GM18517 (cell line): ENCODE measurements at regions not wholly inside any gene's neighbourhood (a gene's known extent, or its start where the extent isn't known, plus 50 kb on each side); places are given as distances from the start of the nearest gene placed in this dataset.
"Not testable (repeated sequence)": the region's sequence is repeated elsewhere in the genome, so short reads cannot be mapped to it uniquely, and the experiment has no call there.

Source experiments
- ATAC-seq: cut with Tn5 transposase; IDR thresholded peaks from one replicate; pipeline ENCODE4 v1.9.1; 2021; ENCODE audit warnings: mild to moderate bottlenecking, moderate library complexity; ENCODE audit not compliant: unreplicated experiment

DNA sequence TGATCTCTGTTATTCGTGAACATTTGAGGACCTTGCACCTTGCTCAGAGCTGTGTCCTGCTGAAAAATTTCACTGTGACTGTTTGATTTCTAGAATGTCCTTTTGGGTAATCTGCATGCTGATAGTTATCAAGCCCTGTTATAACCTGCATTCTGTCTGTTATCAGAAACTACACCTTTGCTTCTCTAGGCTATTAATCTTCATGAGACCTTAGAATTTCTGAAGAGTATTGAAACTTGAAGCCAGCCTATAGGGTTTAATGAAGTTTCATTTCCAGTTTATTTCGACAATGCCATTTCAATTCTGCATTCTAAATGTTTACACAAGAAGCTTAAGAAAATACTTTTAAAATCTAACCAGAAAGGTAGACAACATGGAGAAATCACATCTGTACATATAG is 856.2 kb downstream of the SORCS1 start:
- ATAC-seq: no peak

DNA sequence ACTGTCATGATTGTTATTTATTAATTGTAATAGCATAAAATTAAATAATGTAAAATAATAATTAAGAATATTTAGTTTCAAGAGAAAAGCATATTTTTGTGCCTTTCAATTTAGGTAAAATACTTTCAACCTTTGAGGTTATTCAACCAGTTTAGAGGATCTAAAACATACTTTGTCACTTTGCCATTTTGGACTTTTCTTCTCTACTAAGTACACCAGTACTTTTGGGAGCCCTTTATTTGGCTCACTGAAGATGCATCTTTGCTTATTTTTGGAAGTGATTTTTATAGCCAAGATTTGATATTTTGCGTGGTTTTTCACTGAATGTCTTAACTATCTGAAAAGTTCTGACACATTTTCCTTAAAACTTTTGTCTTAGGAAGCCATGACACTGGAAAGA is 860.5 kb downstream of the SORCS1 start:
- no peak for ATAC-seq

DNA sequence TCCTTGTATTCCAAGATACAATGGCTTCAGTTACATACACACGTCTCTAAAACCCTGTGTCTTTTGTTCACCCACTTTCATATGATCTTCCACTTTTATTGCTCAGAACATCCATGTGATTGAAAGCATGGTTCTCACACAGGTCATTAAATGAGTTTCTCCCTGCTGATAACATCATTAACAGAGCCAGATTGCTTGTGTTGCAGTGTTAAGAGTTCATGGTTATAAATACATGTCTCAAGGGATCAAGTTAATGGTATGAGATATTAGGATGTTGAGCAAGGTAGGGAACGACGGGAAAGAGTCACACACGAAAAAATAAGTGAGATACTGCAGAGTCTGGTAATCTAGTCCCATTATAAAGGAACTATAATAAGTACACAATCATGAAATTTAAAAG is 861.5 kb downstream of the SORCS1 start:
- no peak for ATAC-seq

DNA sequence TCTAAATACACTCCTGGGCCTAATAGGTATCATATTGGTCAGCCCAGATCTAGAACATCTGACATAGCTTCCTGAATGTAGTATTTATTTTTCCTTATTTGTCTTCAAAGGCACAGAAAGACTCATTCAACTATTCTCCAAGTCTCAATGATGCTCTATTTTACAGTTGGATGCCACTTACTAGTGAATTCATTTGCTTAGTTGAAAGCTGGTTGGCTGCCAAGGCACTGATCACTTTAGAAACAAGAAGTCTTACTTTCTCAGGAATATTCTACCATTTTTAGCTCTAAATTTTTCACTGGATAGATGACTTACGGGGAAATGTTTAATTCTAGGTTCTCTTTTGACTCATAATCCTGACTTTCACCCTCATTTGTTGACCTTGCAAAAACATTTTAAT is 863.4 kb downstream of the SORCS1 start:
- ATAC-seq: no peak

DNA sequence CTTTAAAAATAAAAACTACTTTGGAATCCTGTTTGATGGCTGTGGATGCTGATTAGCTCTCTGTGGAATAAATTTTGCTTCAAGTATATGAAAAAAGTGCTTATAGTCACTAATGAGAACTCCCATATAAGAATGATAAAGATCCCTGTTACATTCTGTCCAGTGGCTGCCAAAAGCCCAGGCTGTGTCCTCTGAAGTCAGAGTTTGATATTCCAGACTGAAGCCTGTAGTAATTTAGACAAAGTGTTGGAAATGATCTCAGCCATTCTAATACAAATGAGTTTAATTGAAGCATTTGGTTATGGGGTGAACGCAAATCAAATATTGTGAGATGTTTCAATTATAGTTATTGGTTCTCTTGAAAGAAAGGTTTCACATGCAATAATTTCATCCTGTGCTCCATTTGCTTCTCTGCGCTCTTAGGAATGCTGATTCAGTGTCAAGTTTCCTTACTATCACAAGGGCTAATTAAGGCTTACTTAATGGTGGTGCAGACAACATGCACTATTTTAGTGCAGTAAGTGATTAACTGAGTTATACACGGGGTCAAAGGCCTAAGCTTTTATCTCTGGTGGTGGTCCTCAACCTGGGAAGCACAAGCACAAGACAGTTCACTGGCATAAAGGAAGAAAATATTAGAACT is 867.6 kb downstream of the SORCS1 start:
- no peak for ATAC-seq

DNA sequence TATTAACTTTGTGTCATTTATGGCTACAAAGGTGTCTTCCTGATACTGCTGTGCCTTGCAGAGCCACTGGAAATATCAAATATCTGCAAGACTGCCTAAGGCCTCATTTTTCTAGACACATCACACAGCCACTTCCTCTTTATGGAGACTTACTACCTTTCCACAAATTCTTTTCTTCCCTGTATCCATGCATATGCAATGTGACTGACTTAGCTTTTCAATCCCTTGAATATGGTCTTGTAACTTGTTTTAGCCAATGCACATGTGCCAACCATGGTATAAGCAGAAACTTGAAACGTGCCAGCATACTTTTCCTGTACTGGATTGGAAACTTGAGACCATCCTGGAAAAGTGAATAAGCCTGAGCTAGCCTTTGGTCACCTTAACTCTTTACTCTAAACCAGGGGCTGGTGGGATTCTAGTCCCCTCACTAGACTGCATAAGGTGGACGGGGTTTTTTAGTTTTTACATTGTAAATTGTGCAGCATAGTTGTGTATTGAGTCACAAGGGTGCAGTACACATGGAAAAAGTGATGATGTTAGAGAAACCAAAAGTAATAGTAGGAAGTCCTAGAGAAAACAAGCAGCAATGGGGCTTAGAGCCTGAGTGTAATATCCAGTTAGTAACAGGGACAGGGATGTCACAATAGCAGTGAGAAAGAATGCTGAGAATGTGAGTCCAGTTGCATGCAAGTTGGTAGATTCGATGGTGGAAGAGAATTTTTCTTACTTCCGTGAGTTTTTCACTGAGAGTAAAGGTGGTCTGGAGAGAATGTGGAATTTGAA is 879.5 kb downstream of the SORCS1 start:
- ATAC-seq: no peak

DNA sequence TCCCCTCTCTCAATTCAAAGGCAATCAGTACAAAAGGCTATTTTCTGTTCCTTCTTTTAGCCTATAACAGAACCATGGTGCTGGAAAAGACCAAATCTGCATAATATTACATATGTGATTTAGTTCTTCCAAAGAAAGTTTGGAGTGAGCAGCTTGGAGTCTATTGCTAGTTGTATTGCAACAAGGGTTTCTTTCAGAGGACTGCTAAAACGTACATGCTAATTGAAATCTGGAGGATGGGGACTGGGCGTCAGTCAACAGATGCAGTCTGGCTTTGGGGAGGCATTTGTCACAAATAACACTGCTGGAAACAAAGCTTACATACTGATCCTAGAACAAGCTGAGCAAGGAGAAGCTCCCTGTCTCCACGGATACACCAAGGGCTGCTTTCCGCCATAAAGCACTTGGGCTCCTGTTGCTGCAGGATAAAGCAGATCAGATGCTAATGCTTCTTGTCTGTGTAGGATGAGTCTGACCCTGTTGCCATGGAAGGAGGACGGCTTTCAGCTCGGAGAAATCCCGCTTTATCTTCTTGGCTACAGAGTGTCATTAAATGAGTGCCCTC is 883.5 kb downstream of the SORCS1 start:
- ATAC-seq: no peak

DNA sequence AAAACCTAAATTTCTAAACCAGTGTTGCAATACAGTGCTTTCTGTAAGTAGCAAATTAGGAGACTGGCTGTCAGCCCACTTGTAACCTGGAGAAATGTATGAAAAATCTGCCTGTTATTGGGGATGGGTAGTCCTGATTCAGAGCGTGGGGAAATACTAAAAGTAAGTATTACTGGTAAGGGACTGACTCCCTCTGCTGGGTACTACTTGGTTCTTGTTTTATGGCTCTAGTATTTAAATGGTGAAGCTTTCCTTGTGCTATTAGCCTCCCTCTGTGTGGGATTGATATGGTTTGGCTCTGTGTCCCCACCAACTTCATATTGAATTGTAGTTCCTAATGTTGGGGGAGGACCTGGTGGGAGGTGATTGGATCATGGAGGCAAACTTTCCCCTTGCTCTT is 886.1 kb downstream of the SORCS1 start:
- no peak for ATAC-seq

DNA sequence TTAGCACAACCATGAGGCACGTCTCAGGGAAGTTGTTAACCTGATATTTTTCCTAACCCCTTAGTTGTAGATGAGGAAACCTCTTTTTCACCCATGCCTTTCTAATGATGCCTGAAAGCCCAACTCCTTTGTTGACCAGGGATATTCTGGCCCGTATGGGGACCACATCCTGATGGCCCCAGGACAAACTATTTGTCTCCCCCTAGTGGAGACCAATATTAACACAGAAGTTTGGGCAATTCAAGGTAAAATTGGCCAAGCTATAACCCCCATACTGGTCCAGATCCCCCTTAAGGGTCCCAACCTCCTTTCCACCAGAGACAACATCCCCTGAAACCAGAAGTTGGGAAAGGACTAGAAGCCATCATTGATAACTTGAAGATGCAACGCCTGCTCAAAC is 893.3 kb downstream of the SORCS1 start:
- ATAC-seq: no peak

DNA sequence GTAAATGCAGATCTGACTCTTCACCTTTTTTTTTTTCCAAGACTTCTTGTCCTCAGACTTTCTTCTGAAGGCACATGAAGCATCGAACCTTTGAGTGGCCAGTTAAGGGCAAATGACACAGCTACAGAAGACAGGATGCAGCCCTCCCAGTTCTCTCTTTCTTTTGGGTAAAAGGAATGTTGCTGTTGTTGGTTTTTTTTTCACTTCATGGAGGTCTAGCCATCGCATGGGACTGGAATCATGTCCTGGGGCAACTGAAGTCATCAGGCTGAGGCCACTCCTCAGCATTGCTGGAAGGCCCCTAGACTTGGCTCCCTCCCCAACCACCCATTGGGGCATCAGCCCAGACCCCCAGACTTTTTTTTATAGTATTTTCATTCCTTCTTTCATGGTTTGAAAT is 896.5 kb downstream of the SORCS1 start:
- ATAC-seq: no peak

DNA sequence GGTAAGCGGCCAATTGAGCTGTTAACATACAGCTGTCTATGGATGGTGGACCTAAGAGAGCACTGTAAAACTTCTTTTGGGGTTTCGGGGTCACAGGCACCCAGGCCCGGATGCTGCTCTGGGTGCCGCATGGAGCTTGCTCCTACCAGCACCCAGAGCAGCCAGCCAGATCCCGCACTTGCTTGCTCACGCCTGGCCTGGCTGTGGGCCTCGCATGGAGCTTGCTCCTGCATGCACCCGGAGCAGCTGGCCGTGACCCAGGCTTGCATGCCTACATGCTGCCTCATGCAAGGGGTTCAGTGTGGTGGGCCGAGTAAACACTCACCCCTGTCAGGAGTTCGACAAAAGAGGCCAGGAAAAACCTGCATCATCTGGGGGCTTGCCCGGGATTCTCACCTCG is 896.9 kb downstream of the SORCS1 start:
- ATAC-seq: no peak

DNA sequence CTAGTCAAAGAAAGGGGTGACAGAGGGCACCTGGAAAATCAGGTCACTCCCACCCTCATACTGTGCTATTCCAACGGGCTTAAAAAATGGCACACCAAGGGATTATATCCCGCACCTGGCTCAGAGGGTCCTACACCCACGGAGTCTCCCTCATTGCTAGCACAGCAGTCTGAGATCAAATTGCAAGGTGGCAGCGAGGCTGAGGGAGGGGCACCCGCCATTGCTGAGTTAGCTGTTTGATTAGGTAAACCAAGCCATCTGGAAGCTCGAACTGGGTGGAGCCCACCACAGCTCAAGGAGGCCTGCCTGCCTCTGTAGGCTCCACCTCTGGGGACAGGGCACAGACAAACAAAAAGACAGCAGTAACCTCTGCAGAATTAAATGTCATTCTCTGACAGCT is 907.1 kb downstream of the SORCS1 start:
- ATAC-seq: not testable (repeated sequence)

DNA sequence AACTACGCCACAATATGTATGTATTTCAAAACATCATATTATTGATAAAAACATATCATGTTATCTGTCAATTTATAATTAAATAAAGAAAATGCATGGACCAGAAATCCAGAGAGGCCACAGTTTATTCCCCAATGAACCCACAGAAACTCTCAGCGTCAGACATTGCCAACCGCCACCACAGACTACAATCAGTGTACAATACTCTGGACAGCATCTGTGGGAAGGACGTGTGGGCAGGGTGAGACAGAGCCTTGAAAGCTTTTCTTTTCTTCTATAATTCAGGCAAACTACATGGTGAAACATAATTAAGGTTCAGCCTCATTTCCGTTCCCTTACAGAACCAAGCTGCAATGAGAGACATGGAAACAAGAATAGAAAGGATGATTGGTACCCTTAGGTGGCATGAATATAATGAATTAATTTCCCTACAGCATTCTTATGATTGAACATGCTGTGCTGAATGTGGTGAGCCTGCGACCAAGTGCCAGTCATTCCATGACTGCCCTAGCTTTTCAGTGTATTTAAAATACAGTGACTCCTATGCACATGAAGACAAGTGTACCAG is 909.3 kb downstream of the SORCS1 start:
- no peak for ATAC-seq

DNA sequence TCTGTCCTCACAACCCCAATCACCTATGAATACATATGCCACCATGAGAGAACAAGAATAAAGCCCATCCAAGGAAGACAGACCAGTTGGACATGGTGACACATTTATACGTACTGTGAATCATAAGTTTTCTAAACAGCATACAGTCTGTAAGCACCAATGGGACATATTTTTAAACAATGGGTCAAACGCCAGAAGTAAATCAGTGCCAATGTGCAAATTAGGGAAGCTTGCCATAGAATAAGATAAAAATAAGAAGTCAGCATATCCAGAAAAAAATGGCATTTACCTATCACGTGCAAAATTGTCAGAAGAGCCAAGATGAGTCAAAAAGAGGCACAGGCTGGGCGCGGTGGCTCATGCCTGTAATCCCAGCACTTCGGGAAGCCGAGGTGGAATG is 910.4 kb downstream of the SORCS1 start:
- no peak for ATAC-seq

DNA sequence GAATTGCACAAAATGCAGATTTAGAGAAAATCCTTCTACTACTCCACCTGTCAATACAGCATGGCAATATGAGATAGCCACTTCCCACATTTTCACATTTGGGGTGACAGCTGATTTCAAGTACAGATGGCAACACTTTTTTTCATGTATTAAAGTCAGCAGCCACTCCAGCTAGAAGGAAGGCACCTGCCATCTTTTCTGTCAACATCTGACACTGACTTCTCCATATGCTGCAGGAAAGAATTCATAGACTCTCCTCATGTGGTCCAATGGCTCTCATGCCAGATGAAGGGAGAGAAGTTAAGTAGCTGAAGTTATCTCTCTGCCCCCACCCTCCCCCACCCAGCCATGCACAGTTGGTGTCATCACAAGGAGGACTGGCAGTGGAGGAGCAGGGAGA is 912.0 kb downstream of the SORCS1 start:
- no peak for ATAC-seq

DNA sequence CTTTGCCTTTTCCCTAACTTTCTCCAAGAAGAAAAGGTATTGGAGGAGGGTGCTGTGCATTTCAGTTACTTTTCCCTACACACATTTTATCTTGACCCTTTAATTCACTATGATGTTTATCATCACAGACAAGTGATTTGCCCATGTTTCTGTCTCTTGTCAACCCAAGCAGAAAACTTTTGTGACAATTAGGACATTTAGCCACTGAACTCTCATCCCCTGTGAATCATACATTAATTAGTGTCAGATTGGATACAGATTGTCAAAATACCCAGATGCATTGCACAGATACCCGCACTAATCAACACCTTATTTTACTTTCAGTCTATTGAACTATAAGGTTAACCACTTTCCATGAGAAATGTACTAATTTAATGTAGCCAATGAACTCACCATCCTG is 912.9 kb downstream of the SORCS1 start:
- no peak for ATAC-seq

DNA sequence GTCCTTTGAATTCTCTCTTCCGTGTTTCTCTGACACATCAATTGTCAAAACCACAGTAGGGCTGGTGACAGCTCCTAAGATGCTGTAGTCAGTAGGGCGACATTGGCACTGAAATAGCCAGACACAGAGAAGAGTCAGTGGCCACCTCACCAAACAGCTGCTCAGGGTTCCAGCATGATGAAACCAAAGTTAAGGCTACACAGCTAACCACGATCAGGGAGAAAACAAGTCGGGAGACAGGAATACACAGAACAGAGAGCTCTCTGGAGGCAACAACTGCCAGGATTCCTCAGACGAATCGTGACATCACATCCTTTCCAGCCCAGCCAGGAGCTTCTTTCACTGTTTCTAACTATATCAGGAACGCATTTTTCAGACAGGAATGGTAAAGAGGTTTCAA is 922.2 kb downstream of the SORCS1 start:
- ATAC-seq: no peak

DNA sequence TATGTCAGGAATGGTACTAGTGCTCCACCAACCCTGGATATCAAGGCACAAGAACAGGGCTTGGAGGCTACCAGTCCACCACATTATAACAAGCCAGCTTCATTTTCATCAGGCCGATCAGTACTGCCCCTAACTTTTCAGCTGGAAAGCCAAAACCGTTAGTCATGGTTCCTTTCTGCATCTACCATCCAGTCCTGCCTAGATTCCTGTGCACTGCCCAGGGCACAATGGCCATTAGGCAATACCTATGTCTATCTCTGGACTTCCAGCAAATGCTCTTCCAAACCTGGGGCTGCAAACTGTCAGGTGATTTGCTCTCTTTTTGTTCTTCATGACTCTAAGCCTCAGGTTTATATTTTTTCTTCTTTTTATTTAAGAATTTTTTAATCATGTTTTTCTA is 937.7 kb downstream of the SORCS1 start:
- no peak for ATAC-seq

DNA sequence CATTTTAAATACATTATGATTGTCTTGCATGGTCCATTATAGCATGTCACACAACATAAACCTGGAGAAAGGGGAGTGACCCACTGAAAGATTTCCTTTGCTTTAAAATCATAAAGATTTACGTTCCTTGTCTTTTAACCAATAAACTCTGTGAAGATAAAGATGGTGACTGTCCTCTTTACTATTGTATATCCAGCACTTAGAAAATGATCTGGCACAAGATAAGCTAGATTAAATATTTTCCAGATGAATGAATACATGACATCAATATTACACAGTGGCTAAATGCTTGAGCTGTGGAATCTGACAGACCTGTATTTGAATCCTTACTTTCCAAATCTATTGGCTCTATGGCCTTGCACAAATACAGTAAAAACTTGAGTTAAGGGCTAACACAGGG is 938.4 kb downstream of the SORCS1 start:
- no peak for ATAC-seq

DNA sequence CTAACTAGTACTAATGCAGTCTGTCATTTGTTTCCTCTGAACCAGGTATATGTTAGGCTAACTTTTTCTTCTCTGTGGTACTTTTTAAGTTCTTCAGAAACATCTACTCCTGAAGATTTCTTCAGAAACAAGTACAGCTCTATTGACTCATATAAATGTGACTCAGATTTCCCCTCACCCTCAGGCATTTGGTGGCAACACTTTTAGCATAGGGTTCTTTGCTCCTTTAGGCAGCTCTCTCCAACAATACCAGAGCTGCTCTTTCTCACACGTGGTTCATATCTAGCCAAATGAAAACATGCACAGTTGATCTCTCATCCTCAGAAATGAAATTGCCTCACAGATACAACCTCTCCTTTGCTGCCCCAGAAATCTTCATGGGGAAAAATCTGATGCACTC is 939.8 kb downstream of the SORCS1 start:
- ATAC-seq: no peak

DNA sequence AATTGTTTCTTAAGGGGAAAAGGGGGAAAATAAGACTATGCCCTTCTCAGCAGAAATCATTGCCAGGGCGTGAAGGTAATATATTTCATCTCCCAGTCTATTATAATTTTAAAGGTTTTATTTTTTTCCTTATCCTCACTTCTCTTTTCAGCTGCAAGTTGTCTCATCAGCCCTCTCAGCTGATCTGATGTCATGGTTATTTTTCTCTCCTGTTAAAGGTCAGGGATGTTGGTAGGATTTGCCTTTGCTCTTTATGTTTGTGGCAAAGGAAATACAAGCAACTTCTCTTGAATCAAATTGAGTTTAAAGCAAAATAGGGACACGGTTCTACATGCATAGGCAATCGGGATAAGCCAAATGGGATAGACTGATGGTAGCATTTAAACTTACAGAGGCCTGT is 946.9 kb downstream of the SORCS1 start:
- no peak for ATAC-seq

DNA sequence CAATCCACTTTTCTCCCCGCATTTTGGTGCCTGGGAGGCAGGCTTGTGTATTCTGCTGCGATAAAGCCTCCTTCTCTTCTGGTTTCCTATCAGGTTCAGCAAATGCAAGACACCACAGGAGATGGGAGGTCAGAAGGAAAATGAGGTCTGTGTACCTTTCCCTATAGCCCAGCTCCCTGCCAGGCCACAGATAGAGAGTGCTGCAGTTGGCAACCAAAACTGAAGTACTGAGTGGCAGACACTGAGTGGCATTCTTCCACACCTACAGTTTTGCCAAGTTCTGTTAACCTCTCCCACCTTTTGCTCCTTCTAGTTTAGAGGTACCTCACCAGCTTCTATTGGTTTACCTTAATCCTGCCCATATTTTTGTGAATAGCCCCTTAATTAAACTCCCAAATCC is 948.4 kb downstream of the SORCS1 start:
- ATAC-seq: no peak
